ENCODE measurements at regions not wholly inside any gene's neighbourhood (a gene's known extent, or its start where the extent isn't known, plus 50 kb on each side); places are given as distances from the start of the nearest gene placed in this dataset.

- no peak overlapping the region for H3K4me2 ChIP-seq
- no peak overlapping the region for H3K27ac ChIP-seq
- TF ChIP-seq Cebpa-rat (IDR thresholded peaks at IDR 0.05): no peak
- no peaks in the 10 kb centered on the region for H3K9me3 ChIP-seq
- H3K36me3 ChIP-seq: no peaks in the 10 kb centered on the region
- H3K4me1 ChIP-seq: no peaks in the 10 kb centered on the region
- H3K4me3 ChIP-seq: no peak overlapping the region
- H3K27me3 ChIP-seq: no peaks in the 10 kb centered on the region
- no peaks in the 10 kb centered on the region for H4K20me1 ChIP-seq
- H3K9ac ChIP-seq: no peak overlapping the region
Measured at GRCh38 chr10:57465155-57465554, 802.5 kb downstream of the IPMK start.

GRCh38 chr10:57460540-57460939 is 807.2 kb downstream of the IPMK start:
- Histone ChIP-seq H3K36me3 (no peaks in the 10 kb centered on the region), H3K27me3 (no peaks in the 10 kb centered on the region), H3K9ac (no peak overlapping the region), H4K20me1 (no peaks in the 10 kb centered on the region), H3K4me1 (no peaks in the 10 kb centered on the region), H3K4me2 (no peak overlapping the region), H3K9me3 (no peaks in the 10 kb centered on the region), H3K27ac (no peak overlapping the region), H3K4me3 (no peak overlapping the region)
- no peak for TF ChIP-seq Cebpa-rat (IDR thresholded peaks at IDR 0.05)

GRCh38 chr10:57457972-57458512 is 809.7 kb downstream of the IPMK start:
- Histone ChIP-seq H3K4me3 (no peak overlapping the region), H3K36me3 (no peaks in the 10 kb centered on the region), H3K27ac (no peak overlapping the region), H4K20me1 (no peaks in the 10 kb centered on the region), H3K4me2 (no peak overlapping the region), H3K27me3 (no peaks in the 10 kb centered on the region), H3K9me3 (no peaks in the 10 kb centered on the region), H3K9ac (no peak overlapping the region), H3K4me1 (no peaks in the 10 kb centered on the region)
- no peak for TF ChIP-seq Cebpa-rat (IDR thresholded peaks at IDR 0.05)

- H3K4me3 ChIP-seq: no peak overlapping the region
- H3K9ac ChIP-seq: no peak overlapping the region
- no peak overlapping the region for H3K4me2 ChIP-seq
- no peaks in the 10 kb centered on the region for H3K9me3 ChIP-seq
- H4K20me1 ChIP-seq: no peaks in the 10 kb centered on the region
- TF ChIP-seq Cebpa-rat (IDR thresholded peaks at IDR 0.05): no peak
- no peaks in the 10 kb centered on the region for H3K27me3 ChIP-seq
- H3K36me3 ChIP-seq: no peaks in the 10 kb centered on the region
- no peaks in the 10 kb centered on the region for H3K4me1 ChIP-seq
- no peak overlapping the region for H3K27ac ChIP-seq
Measured at GRCh38 chr10:57430376-57430775, 837.3 kb downstream of the IPMK start.

- Histone ChIP-seq H3K4me1 (no peaks in the 10 kb centered on the region), H3K27me3 (no peaks in the 10 kb centered on the region), H4K20me1 (no peaks in the 10 kb centered on the region), H3K27ac (no peak overlapping the region), H3K36me3 (no peaks in the 10 kb centered on the region), H3K9ac (no peak overlapping the region), H3K9me3 (no peaks in the 10 kb centered on the region), H3K4me3 (no peak overlapping the region), H3K4me2 (no peak overlapping the region)
- TF ChIP-seq Cebpa-rat (IDR thresholded peaks at IDR 0.05): no peak
Measured at GRCh38 chr10:57420881-57421280, 846.8 kb downstream of the IPMK start.

GRCh38 chr10:57418476-57418875 is 849.2 kb downstream of the IPMK start:
- H3K4me2 ChIP-seq: no peak overlapping the region
- no peak overlapping the region for H3K4me3 ChIP-seq
- H3K27ac ChIP-seq: no peak overlapping the region
- no peaks in the 10 kb centered on the region for H3K27me3 ChIP-seq
- no peak for TF ChIP-seq Cebpa-rat (IDR thresholded peaks at IDR 0.05)
- no peaks in the 10 kb centered on the region for H3K4me1 ChIP-seq
- H3K36me3 ChIP-seq: no peaks in the 10 kb centered on the region
- H3K9me3 ChIP-seq: no peaks in the 10 kb centered on the region
- no peaks in the 10 kb centered on the region for H4K20me1 ChIP-seq
- H3K9ac ChIP-seq: no peak overlapping the region

GRCh38 chr10:57395923-57396322 is 871.8 kb downstream of the IPMK start:
- no peaks in the 10 kb centered on the region for H4K20me1 ChIP-seq
- no peaks in the 10 kb centered on the region for H3K27me3 ChIP-seq
- no peaks in the 10 kb centered on the region for H3K36me3 ChIP-seq
- no peaks in the 10 kb centered on the region for H3K9me3 ChIP-seq
- no peak overlapping the region for H3K4me2 ChIP-seq
- H3K27ac ChIP-seq: no peak overlapping the region
- H3K4me1 ChIP-seq: no peaks in the 10 kb centered on the region
- H3K9ac ChIP-seq: no peak overlapping the region
- no peak overlapping the region for H3K4me3 ChIP-seq
- TF ChIP-seq Cebpa-rat (IDR thresholded peaks at IDR 0.05): no peak

GRCh38 chr10:57367412-57367811 is 900.3 kb downstream of the IPMK start:
- no peaks in the 10 kb centered on the region for H3K4me1 ChIP-seq

GRCh38 chr10:57362811-57363210 is 904.9 kb downstream of the IPMK start:
- Histone ChIP-seq H3K36me3 (no peaks in the 10 kb centered on the region), H3K27me3 (no peaks in the 10 kb centered on the region), H3K4me1 (no peaks in the 10 kb centered on the region), H3K4me3 (no peak overlapping the region), H3K9me3 (no peaks in the 10 kb centered on the region), H4K20me1 (no peaks in the 10 kb centered on the region), H3K9ac (no peak overlapping the region), H3K27ac (no peak overlapping the region), H3K4me2 (no peak overlapping the region)
- no peak for TF ChIP-seq Cebpa-rat (IDR thresholded peaks at IDR 0.05)

More at GRCh38 chr10:57367412-57367811, 900.3 kb downstream of the IPMK start:
- Histone ChIP-seq H3K36me3 (no peaks in the 10 kb centered on the region), H3K27me3 (no peaks in the 10 kb centered on the region), H3K9ac (no peak overlapping the region), H3K9me3 (no peaks in the 10 kb centered on the region), H3K27ac (no peak overlapping the region), H3K4me2 (no peak overlapping the region), H3K4me3 (no peak overlapping the region), H4K20me1 (no peaks in the 10 kb centered on the region)
- TF ChIP-seq Cebpa-rat (IDR thresholded peaks at IDR 0.05): no peak

GRCh38 chr10:57353403-57354003 is 914.2 kb downstream of the IPMK start:
- no peaks in the 10 kb centered on the region for H3K36me3 ChIP-seq
- H3K9ac ChIP-seq: no peak overlapping the region
- no peak overlapping the region for H3K4me3 ChIP-seq
- H3K9me3 ChIP-seq: no peaks in the 10 kb centered on the region
- no peak for TF ChIP-seq Cebpa-rat (IDR thresholded peaks at IDR 0.05)
- no peaks in the 10 kb centered on the region for H3K4me1 ChIP-seq
- H3K4me2 ChIP-seq: no peak overlapping the region
- no peak overlapping the region for H3K27ac ChIP-seq
- no peaks in the 10 kb centered on the region for H3K27me3 ChIP-seq
- no peaks in the 10 kb centered on the region for H4K20me1 ChIP-seq

- no peak overlapping the region for H3K9ac ChIP-seq
- no peak overlapping the region for H3K4me2 ChIP-seq
- no peaks in the 10 kb centered on the region for H3K9me3 ChIP-seq
- no peaks in the 10 kb centered on the region for H3K27me3 ChIP-seq
- H3K4me3 ChIP-seq: no peak overlapping the region
- no peak for TF ChIP-seq Cebpa-rat (IDR thresholded peaks at IDR 0.05)
- no peaks in the 10 kb centered on the region for H3K36me3 ChIP-seq
- H3K27ac ChIP-seq: no peak overlapping the region
- no peaks in the 10 kb centered on the region for H3K4me1 ChIP-seq
- H4K20me1 ChIP-seq: no peaks in the 10 kb centered on the region
Measured at GRCh38 chr10:57351076-57351475, 916.6 kb downstream of the IPMK start.

All from BLaER1 (cell line).